ENCODE measurements at regions not wholly inside any gene's neighbourhood (a gene's known extent, or its start where the extent isn't known, plus 50 kb on each side); places are given as distances from the start of the nearest gene placed in this dataset.

- DNase-seq (ENCODE audit: low read depth in 2 of 2): no peak
Measured at GRCh38 chr3:181076558-181076957, 87.0 kb upstream of the DNAJC19 start.

- no peak for DNase-seq (ENCODE audit: low read depth in 2 of 2)
Measured at GRCh38 chr3:181075098-181075497, 85.6 kb upstream of the DNAJC19 start.

GRCh38 chr3:181066143-181067087 lies 76.9 kb upstream of the DNAJC19 start:
- no peak for DNase-seq (ENCODE audit: low read depth in 2 of 2)

GRCh38 chr3:181056136-181056732 lies 66.7 kb upstream of the DNAJC19 start:
- DNase-seq (ENCODE audit: low read depth in 2 of 2): no peak

DNA sequence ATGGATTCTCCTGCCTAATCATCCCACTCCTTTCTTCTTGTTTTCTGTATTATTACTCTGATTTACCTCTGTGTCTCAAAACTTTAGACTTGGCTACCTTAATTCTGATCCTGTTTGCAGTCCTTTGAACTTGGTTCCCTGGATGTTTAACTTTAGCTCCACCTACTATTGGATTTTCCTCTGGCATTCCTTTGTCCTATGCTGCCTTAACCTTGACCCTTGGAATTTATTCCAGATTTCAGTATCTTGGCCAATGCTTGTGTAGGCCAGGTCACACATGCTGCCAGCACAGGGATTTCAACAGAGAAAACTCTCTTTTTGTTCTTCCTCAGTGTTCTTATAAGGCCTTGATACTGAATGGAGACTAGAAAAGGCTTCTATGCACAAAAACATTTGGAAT lies 65.0 kb upstream of the DNAJC19 start:
- DNase-seq (ENCODE audit: low read depth in 2 of 2): no peak

GRCh38 chr3:181052256-181052655 lies 62.7 kb upstream of the DNAJC19 start:
- no peak for DNase-seq (ENCODE audit: low read depth in 2 of 2)

GRCh38 chr3:181050738-181051137 lies 61.2 kb upstream of the DNAJC19 start:
- DNase-seq (ENCODE audit: low read depth in 2 of 2): no peak

GRCh38 chr3:181040030-181040429 lies 50.5 kb upstream of the DNAJC19 start:
- DNase-seq (ENCODE audit: low read depth in 2 of 2): no peak
